ENCODE measurements at regions not wholly inside any gene's neighbourhood (a gene's known extent, or its start where the extent isn't known, plus 50 kb on each side); places are given as distances from the start of the nearest gene placed in this dataset.

DNA sequence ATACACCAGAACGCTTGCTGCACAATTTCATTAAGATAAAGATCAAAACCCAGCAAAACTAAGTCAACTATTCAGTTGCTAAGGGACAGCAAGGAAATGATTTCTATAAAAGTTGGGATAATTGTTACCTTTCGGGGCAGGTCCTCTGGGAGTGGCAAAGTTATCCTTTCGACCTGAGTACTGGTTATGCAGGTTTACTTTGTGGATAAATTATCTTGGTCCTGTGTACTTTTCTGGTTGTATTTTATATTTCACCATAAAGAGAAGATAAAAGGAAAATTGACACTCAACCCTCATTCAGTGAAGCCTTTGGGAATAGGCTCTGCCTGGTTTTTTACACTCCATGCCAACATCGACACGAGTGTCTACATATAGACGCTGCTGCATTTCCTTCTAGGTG, 146.5 kb downstream of the SYK start:
- no peak for TF ChIP-seq CTCF (IDR thresholded peaks at IDR 0.05; ENCODE audit: extremely low read depth in 1 of 2, insufficient read depth in 1 of 2, low read depth in 1 of 2, low read length in 2 of 2)
- no peak for TF ChIP-seq POLR2AphosphoS5 (IDR thresholded peaks at IDR 0.05; ENCODE audit: insufficient read depth, low read depth, low read length)
- no peak for TF ChIP-seq GATA2 (IDR thresholded peaks at IDR 0.05; ENCODE audit: insufficient read depth, insufficient read length, low read depth, low read length)
- no peak for TF ChIP-seq EZH2 (IDR thresholded peaks at IDR 0.05; ENCODE audit: borderline replicate concordance, low read depth, low read length, severe bottlenecking)
- no peak for TF ChIP-seq MYC (IDR thresholded peaks at IDR 0.05; ENCODE audit: low read depth, low read length)
